ENCODE measurements at regions not wholly inside any gene's neighbourhood (a gene's known extent, or its start where the extent isn't known, plus 50 kb on each side); places are given as distances from the start of the nearest gene placed in this dataset.

DNA sequence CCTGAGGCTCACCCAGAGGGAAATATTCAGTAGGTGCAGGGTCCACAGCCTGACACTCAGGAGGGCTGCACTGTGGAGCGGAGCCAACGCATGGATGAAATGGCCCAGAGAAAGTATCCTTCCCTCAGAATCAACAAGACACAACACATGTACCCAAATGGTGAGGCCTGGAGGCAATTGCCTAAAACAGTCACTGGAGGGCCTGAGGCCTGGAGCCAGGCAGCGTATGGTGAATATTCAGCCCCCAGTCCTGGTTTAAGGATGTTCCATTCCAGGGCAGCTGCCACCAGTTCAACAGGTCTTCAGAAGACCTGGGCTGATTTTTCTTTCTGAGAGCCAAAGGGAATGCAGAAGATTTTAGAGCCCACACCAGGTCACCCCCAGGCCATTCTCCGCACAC is 264.8 kb downstream of the INSC start:
- DNase-seq = no peak

DNA sequence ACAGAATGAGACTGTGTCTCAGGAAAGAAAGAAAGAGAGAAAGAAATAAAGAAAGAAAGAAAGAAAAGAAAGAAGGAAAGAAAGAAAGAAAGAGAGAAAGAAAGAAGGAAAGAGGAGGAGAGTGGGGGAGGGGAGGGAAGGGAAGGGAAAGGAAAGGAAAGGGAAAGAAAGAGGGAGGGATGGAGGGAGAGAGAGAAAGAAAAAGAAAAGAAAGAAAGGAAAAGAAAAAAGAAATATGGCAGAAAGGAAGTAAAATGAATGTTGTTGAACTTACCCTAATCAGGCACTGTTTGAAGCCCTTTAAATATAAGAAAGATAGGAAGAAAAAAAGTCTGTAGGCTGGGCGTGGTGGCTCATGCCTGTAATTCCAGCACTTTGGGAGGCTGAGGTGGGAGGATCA is 276.1 kb downstream of the INSC start:
- DNase-seq = no peak

DNA sequence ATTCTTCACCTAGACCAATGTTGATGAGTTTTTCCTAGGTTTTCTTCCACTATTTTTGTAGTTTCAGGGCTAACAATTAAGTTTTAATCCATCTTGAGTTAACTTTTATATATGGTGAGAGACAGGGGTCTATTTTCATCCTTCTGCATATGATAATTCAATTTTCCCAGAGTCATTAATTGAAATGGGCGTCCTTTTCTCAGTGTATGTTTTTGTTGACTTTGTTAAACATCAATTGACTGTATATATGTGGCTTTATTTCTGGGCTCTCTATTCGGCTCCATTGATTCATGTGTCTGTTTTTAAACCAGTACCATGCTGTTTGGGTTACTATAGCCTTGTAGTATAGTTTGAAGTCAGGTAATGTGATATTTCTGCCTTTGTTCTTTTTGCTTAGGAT is 282.1 kb downstream of the INSC start:
- no peak for DNase-seq

DNA sequence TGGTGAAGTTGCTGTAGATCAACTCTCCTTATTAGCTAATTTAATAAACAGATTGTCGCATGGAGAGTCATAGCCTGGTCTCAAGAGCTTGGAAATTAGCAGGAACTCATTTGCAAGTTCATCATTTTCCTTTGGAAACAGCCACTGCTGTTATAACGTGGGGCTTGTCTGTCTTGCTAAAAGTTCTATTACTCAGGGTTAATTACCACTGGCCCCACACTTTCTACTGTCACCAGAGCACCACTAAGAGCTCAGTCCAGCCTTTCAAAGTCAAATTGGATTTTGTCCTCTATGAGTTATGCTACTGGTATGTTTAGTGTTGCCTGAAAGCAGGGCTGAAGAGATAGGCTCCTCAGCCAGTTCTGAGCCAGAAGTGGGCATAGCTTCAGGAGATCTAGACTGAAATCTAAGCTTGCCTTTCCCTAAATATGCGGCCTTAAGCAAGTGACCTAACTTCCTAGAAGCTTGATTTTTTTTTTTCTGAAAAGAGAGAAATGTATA is 292.2 kb downstream of the INSC start:
- DNase-seq = no peak

DNA sequence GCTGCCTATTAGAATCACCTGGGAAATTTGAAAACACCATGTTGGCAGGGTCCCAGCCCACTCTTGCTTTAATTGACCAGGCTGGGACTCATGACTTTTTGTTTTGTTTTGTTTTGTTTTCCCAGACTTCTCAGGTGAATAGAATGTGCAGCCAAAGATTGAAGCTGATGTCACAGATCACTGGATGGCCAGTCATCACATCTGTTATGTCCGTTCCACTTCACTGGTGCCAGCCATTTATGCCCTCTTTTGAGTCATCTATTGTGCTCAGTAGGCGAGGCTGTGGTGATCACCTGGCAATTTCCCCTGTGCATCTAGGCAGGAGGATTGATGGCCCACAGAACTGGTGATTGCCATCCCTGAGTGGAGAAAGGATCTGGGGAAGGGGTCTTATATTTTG is 297.3 kb downstream of the INSC start:
- no peak for DNase-seq

DNA sequence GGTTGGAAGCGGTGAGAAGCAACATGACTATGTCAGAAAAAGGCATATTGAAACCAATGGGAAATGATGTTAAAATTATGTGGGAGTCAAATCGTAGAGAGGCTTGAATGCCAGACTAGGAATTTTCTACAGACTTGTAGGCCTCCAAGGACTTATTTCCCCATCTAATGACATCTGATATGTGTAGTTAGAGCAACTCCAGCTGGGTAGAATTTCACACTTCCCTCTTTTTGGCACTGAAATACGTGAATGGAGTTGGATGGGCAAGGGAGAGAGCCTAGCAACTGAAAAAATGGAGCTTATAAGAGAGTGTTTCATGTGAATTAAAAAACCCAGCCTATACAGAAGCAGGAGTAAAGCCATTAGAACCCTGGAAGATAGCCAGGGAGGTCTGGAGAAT is 304.2 kb downstream of the INSC start:
- DNase-seq = no peak

DNA sequence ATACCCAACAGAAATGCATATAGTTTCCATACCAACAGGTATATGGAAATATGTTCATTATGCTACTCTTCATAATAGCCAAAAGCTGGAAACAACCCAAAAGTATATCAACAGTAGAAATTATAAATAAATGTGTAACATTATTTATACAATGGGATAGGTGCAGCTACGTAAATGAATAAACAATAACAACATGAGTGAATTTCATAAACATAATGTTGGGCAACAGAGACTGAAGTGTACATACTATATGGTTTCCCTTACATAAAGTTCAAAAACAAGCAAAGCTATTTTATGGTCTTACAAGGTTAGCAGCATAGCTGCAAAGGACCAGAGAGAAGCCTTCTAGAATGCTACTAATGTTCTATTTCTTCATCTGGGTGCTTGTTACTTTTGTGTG is 305.0 kb downstream of the INSC start:
- DNase-seq = no peak

DNA sequence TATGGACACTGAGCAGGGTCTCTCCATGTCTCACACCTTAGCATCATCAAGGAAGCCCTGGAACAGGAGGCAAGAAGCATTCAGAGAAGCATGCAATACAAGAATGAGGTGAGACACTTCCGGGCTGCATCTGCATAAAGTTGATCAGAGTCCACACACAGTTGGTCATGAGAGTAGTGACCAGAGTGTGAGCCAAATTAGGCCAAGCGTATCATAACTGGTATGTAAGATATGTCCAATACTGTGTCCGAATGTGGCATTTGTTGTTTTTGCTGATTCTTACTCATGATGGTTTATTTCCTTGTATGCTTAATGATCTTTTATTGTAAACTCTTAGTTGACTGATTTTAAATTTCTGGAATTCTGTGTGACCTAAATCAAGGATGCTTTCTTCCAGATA is 315.7 kb downstream of the INSC start:
- DNase-seq = no peak

DNA sequence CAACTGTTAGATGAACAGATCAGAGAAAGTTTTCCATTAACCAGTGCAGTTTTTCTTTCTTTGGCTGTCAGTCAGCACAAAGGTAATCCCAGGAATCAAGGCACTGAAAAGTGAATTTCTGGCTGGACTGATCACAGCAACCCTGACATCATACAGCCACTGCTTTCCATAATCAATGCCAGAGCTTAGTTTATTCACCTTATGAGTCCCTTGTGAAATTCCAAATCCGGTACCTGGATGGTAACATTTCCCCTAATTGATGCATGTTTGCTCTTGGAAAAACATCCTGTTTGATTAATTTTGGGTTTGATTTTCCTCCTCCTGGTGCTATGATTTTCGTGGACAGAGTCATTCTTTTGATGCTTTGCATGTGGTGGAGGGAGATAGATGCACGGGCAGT is 319.8 kb downstream of the INSC start:
- no peak for DNase-seq

DNA sequence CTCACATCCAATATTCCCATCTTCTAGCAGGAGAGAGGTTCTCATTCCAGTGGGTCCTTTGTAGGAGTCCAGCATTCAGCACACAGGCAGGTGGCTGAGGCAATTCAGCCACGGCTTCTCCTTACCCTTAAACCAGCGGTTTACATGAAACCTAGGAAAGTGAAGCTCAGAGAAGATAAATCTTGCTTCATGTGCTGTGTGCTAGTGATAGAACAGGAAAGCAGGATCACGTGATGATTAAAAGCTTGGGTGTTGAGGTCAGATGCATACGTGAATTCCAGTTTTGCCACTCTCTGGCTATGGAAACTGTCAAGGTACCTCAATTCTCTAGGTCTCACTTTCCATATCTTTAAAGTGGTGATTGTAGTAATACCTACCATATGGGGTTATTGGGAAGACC is 331.6 kb downstream of the INSC start:
- no peak for DNase-seq

DNA sequence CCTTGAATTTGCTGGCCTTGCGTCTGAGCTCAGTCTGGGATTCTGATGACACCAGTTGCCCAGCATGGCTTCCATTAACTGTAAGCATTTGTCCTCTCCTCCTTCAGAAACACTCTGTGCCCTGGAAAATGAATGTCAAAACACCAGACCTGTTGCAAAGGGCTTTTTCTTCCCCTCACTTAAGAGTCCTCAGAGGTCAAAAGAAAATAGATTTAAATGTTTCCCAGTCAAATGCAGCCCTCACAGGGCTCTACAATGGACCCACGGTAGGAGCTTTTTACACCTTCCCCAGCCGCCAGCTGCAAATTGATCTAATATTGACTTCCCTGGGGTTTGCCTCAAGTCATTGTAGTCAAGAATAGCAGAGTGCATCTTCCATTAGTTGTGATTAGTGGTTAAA is 332.2 kb downstream of the INSC start:
- no peak for DNase-seq

DNA sequence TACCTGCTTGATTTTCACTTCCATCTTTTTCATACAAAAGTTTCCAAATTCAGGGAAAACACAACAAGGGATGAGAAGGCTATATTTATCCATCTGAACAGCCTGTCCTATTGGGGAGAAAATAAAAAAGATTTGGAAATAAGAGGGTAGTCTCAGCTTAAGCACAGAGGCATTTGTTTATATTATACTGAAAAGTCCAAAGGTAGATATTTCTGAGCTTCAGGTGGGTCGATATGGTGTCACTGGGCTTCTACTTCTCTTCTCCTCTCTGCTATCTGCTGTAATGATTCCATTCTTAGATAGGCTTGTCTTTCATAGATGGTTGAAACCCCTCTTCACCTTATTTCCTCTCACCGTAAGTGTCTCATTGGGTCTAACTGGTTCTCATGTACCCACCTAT is 337.0 kb downstream of the INSC start:
- no peak for DNase-seq

DNA sequence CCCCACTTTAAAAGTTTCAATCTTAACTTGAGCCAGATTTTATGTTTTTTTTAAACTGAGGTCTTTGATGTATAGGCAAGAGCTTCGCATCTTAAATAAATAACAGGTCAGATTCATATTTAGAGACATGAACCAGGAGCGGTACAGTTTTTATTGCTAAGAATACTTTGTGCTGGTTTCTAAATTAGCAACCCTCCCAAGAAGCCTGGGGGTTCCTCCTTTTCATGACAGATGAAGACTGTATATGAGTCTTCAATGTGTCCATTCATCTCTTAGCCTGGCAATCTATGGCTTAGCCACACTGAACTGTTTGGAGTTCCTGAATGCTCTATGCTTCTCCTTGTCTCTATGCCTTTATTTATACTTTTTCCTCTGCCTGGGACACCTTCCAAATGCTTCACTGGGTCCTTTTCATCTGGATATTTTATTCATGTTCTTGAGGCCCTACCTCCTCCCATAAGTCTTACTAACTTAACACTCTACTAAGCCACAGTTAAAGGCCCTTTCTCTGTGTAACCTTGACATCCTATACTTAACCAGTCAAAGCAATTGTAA is 338.6 kb downstream of the INSC start:
- DNase-seq = no peak

DNA sequence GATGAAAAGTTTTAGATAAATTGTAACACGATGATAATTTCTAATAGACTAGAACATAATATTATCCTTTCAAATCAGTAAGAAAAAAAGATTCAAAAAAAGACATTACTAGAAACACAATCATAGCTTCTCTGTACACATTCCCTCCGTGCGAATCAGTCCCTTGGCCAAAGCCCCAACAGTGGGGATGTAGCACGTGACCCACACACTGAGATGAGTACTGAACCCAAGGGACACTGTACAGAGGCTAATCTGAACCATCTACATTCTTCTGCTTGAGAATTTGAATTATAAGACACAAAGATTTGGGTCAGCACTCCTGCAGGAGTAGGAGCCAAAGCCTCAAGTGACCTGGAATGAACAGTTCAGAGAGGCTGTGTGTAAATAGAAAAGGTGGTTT is 353.7 kb downstream of the INSC start:
- DNase-seq = no peak

DNA sequence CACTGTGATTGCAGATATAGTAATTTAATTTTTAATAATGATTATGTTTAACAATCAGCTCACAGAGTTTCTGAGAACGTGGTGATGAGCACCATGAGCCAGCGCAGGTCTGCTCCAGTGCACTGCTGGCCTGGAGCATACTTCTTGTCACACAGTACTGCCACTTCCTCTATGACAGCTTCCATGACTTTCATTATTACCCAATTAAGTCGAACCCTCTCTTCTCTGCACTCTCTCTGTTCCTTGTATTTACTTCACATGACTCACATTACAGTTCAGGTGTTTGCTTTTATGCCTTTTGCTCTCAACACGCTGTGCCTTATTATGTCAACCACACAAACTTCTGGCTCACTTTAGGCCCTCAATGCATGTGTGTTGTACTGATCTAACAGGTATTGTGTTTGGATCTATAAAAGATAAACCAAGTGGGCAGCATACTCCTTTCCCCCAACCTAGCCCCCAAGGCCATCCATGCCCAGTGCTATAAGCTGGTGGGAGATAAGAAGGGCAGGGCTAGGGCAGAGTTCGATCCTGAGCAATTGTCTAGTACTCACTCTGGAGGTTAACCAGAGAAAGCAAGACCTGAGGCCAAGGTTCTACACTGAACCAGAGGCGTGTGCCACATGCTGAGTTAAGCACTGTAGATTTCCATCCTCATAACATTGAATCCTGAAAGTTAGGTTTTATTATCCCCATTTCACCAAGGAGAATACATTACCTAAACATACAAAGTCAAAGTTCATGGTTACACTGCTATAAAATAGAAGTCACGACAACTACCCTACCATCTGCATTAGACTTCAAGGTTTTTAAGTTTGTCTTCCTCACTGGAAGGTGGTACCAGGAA is 356.5 kb downstream of the INSC start:
- DNase-seq = no peak

DNA sequence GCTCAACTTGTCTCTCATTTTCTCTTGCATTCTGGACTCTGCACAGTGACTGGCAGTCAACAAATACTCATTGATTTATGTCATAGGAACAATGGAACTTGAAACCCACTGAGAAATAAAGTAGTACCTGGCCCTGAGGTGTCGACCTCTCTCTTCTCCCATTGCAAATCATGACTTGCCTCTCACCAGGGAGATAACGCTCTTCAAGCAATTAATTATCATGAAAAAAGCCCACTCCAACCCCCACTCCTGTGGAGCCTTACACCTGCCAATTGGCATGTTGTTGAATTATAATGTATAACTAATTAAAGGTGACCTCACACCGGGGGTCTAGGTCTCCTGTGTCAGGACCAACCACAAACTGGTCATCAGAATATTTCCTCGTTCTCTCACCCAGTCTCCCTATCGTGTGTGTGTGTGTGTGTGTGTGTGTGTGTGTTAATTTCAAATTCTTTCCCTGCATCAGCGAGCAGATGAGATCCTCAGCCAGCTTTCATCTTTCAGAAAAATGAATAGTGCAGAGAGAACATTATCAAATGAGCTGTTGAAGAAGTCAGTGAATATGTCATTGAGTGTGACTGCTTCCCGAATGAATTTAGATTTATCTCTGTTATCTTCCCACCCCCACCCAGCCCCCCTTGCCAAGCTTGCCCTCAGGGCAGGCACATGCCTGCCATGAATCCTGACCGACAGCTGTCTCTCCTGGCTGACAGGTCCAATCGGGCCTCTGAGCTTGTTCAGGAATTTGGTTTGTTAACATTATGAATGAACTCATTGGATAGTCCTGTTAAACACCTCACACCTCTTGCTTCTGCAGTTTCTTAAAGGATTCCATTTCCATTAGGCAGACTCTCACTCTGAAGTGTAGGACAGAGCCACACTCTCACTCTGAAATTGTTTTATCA is 357.4 kb downstream of the INSC start:
- DNase-seq = no peak

DNA sequence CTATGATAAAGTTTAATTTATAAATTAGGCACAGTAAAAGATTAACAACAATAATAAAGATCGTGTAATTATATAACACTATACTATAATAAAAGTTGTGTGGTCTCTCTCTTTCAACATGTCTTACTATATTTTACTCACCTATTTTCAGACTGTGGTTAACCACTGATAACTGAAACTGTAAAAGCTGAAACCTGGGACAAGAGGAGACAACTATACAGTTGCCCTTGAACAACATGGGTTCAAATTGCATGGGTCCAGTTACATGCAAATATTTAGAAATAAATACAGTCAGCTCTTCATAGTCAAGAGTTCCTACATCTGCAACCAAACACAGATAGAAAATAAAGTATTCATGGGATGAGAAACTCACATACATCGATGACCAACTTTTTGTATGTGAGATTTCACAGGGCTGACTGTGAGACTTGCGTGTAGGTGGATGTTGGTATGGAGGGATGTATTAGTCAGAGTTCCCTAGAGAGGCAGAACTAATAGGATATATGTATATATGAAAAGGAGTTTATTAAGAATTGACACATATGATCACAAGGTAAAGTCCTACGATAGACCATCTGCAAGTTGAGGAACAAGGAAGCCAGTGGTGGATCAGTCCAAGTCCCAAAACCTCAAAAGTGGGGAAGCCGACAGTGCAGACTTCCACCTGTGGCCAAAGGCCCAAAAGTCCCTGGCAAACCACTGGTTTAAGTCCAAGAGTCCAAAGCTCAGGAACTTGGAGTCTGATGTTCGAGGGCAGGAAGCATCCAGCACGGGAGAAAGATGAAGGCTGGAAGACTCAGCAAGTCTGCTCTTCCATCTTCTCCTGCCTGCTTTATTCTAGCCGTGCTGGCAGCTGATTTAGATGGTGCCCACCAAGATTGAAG is 359.5 kb downstream of the INSC start:
- DNase-seq = no peak

DNA sequence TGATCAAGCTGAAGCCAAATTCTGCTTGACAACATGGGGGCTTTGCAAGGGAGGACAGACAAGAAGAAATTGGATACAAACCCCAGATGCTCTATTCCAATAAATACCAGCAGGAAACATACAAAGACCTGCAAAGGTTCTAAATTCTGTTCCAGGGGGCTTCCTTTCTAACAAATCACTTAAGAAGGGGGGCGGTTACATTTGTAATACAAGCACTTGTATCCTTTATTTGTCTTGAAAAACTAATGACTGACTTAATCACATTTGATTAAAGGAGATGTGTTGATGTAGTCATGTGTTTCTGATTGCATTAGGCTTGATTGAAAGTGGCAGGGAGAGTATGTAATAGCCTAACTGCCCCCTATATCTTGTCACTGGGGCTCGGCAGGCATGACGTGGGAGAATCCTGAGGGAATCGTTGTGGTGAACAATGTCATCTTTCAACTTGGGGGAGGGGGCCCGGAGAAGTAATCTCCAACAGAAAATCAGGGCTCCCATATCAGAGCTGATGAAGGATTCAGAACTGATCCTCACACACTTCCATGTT is 361.7 kb downstream of the INSC start:
- DNase-seq = no peak

DNA sequence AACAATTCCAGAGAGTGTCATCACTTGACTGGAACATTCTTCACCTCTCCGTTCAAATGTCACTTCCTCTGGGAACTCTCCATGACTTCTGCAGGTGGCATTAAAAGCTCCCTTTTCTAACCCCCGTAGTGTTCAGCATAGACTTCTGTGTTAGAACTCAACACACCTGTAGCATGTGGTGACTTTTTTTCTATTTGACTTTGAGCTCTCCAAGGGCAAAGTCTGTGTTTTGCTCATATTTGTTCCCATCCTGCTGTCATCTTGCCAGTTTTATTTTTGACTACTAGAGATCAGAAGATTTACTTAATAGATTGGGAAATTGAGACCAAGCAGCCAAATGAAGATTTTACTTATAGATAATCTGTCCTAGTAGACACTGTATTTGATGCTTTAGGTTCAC is 367.1 kb downstream of the INSC start:
- DNase-seq = no peak

DNA sequence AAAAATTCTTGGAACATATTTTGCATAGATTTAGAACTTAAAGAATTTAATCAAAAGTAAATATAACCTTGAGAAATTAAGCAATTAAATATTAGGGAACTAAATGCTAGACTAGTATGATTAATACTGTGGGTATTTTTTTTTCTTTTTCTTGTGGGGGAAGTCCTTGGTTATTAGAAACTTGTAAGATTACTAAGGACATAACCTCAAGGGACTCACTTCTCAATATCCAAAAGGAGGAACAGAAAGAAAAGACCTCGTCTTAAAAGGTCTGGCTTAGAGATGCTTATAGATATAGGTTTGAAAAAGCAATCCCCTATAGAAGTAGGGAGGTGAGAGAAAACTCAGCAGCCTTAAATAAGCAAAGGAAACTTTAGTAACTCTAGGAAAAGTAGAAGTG is 368.5 kb downstream of the INSC start:
- no peak for DNase-seq

DNA sequence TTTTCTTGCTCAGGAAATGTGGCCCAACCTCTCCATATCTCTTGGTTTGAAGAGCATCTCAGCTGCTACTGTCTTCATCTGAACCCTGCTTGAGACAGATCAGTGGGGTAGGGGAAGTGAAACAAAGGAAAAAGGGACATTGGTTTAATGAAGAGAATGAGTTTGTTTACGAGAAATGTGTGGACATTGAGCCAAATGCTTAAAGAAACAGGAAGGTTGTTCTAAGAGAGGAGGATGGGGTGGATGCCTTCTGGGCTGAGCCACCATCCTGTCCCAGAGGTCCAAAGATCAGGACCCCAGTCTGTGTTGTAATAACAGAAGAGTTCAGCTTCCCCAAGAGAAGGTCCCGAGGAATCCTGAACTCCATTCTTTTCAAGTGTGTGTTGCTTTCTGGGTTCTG is 369.7 kb downstream of the INSC start:
- no peak for DNase-seq

DNA sequence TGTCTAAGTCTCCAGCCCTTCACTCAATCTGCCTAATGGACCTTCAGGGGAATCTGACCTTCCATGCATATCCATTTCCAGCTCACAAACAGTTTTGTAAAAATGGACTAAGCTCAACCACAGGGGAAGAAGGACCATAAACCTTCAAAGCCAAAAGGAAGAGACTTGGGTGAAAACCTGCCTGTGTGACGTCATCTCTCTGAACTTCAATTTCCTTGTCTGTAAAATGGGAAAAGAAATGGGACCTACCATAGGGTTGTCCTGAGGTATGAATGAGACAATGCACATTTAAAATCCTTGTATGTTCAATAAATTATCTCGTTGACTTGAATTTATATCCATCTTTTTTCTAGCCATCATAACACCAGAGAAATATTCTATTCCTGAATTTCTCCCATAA is 370.7 kb downstream of the INSC start:
- no peak for DNase-seq

Measured in central memory CD4-positive, alpha-beta T cell (primary cell).